ENCODE measurements at regions not wholly inside any gene's neighbourhood (a gene's known extent, or its start where the extent isn't known, plus 50 kb on each side); places are given as distances from the start of the nearest gene placed in this dataset.

DNA sequence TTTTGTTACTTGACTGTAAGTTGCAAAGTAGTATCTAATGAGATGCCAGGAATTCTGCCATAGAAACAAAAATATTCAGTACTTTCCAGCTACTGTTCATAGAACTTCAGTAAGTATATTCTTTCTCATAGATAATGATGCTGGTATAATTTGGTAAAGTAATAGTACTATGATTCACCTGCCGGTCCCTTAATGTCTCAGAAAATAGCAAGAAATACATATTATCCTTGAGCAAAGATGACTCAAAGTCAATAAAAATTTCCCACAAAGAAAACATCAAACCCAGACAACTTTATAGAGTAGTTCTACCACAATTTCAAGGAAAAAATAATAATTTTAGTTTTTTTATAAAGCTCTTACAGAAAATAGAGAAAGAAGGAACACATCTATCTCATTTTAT is 105.4 kb downstream of the EPDR1 start:
- CTCF ChIA-PET = no interaction called here
- no peaks in the 10 kb centered on the region for H3K4me1 Mint-ChIP-seq (ENCODE audit: low read depth, unreplicated experiment)
- TF ChIP-seq, protein P1, sequence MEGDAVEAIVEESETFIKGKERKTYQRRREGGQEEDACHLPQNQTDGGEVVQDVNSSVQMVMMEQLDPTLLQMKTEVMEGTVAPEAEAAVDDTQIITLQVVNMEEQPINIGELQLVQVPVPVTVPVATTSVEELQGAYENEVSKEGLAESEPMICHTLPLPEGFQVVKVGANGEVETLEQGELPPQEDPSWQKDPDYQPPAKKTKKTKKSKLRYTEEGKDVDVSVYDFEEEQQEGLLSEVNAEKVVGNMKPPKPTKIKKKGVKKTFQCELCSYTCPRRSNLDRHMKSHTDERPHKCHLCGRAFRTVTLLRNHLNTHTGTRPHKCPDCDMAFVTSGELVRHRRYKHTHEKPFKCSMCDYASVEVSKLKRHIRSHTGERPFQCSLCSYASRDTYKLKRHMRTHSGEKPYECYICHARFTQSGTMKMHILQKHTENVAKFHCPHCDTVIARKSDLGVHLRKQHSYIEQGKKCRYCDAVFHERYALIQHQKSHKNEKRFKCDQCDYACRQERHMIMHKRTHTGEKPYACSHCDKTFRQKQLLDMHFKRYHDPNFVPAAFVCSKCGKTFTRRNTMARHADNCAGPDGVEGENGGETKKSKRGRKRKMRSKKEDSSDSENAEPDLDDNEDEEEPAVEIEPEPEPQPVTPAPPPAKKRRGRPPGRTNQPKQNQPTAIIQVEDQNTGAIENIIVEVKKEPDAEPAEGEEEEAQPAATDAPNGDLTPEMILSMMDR (IDR thresholded peaks at IDR 0.05; ENCODE audit: unreplicated experiment) = no peak
- DNase-seq = no peak
- BruUV-seq (replicated peaks) = no TSS peak
- no peak overlapping the region for H3K4me3 Mint-ChIP-seq (ENCODE audit: low read depth, unreplicated experiment)
- intact Hi-C loops (cut with micrococcal nuclease; ENCODE audit: unreplicated experiment) = loop anchor here (5.0 kb wide), 1 partner anchor 49 kb away; no protein-coding TSS in a partner anchor
- H3K27ac Mint-ChIP-seq (ENCODE audit: unreplicated experiment) = no peak overlapping the region
- H3K36me3 Mint-ChIP-seq (ENCODE audit: insufficient read depth, unreplicated experiment) = no peaks in the 10 kb centered on the region
- no peaks in the 10 kb centered on the region for H3K9me3 Mint-ChIP-seq (ENCODE audit: low read depth, unreplicated experiment)
- H3K27me3 Mint-ChIP-seq (ENCODE audit: unreplicated experiment) = no peaks in the 10 kb centered on the region

DNA sequence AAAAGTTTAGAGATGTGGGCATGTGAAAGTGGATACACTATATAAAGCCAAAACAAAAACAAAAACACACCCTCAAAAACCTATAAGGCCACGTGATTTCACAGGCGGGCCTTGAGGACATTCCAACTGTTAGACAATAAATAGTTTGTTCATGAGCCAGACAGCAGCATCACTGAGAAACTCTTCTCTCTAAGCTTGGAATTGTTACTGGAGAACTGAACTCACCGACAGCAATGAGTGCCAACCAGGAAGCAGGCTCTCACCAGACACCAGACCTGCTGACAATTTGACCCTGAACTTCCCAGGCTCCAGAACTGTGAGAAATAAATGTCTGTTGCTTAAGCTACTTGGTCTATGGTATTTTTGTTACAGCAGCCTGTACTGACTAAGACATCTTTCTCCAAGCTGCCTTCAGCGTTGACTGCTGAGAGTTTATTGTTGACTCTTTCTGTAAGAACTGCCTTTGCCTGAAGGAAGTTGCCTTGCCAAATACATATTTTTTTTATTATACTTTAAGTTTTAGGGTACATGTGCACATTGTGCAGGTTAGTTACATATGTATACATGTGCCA is 107.5 kb downstream of the EPDR1 start:
- H3K4me1 Mint-ChIP-seq (ENCODE audit: low read depth, unreplicated experiment) = no peaks in the 10 kb centered on the region
- no TSS peak for BruUV-seq (replicated peaks)
- intact Hi-C loops (cut with micrococcal nuclease; ENCODE audit: unreplicated experiment) = loop anchor here (5.0 kb wide), 1 partner anchor 51 kb away; no protein-coding TSS in a partner anchor
- DNase-seq = no peak
- TF ChIP-seq, protein P1 (IDR thresholded peaks at IDR 0.05; ENCODE audit: unreplicated experiment) = no peak
- H3K36me3 Mint-ChIP-seq (ENCODE audit: insufficient read depth, unreplicated experiment) = no peaks in the 10 kb centered on the region
- CTCF ChIA-PET = no interaction called here
- H3K27ac Mint-ChIP-seq (ENCODE audit: unreplicated experiment) = no peak overlapping the region
- H3K4me3 Mint-ChIP-seq (ENCODE audit: low read depth, unreplicated experiment) = no peak overlapping the region
- no peaks in the 10 kb centered on the region for H3K9me3 Mint-ChIP-seq (ENCODE audit: low read depth, unreplicated experiment)
- no peaks in the 10 kb centered on the region for H3K27me3 Mint-ChIP-seq (ENCODE audit: unreplicated experiment)

DNA sequence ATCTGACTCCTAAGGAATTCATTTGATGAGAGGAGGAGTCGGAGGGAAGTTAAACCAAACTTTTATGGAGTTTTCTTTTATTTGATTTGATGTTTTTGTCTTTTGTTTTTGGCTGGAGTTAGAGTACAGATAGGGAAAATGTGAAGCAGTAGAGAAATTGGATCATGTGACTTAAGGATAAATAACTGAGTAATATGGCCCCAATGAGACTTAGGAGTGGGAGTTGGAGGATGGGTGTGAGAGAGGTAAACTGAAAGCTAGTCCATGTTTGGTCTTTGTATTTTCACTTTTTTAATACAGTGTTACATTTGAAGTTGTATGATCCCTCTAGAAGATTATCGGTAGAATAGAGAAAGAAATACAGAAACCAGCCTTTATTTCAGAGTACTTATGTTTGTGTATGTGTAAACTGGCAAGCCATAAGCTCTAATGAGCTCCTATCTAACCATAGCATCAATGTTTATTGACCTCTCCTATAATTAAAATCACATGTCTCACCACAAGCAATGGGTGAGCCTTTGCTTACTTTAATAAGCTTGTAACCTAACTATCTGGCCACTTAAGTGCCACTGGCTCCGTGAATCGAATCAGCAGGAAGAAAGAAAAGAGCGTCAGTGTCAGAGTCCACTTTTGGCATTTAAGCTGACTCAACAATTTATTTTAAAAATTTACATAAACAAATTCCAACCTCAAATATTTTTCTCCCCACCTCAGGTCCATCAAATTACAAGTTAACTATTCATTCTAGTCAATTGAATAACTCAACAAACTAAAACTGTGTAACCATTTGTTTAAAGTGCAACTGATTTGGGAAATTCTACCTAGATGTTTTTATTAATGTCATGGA is 113.8 kb downstream of the EPDR1 start:
- H3K4me3 Mint-ChIP-seq (ENCODE audit: low read depth, unreplicated experiment) = no peak overlapping the region
- H3K36me3 Mint-ChIP-seq (ENCODE audit: insufficient read depth, unreplicated experiment) = no peaks in the 10 kb centered on the region
- DNase-seq = no peak
- H3K27ac Mint-ChIP-seq (ENCODE audit: unreplicated experiment) = no peak overlapping the region
- peaks cover 5% of the 10 kb centered on the region for H3K4me1 Mint-ChIP-seq (ENCODE audit: low read depth, unreplicated experiment)
- TF ChIP-seq, protein P1 (IDR thresholded peaks at IDR 0.05; ENCODE audit: unreplicated experiment) = no peak
- no peaks in the 10 kb centered on the region for H3K27me3 Mint-ChIP-seq (ENCODE audit: unreplicated experiment)
- intact Hi-C loops (cut with micrococcal nuclease; ENCODE audit: unreplicated experiment) = no loop called here
- H3K9me3 Mint-ChIP-seq (ENCODE audit: low read depth, unreplicated experiment) = peaks cover 2% of the 10 kb centered on the region
- BruUV-seq (replicated peaks) = no TSS peak
- CTCF ChIA-PET = interaction anchor here (0.7 kb wide), 1 partner anchor 18 kb away, joined by 3 read pairs; no protein-coding TSS in a partner anchor

DNA sequence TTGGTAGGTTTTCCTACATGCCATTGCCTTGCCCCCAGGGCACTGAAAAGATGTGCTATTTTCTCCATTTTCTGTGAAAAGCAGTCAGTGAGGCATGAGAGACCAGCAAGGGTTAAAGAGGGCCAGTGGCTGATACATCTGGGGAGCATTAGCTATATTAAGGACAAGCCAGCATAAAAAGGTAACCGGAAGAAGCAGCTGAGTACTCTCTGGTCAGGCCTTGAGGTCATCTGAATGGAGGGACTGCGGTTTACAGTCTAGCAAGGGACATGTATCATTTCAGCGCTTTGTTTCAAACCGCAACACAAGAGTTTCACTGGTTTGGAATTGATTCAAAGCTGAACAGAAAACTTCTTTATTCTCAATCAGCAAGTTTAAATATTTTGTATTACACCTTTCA is 120.4 kb downstream of the EPDR1 start:
- intact Hi-C loops (cut with micrococcal nuclease; ENCODE audit: unreplicated experiment) = loop anchor here (2.0 kb wide), 1 partner anchor 140 kb away; no protein-coding TSS in a partner anchor
- no peaks in the 10 kb centered on the region for H3K9me3 Mint-ChIP-seq (ENCODE audit: low read depth, unreplicated experiment)
- H3K36me3 Mint-ChIP-seq (ENCODE audit: insufficient read depth, unreplicated experiment) = no peaks in the 10 kb centered on the region
- BruUV-seq (replicated peaks) = no TSS peak
- no peaks in the 10 kb centered on the region for H3K4me1 Mint-ChIP-seq (ENCODE audit: low read depth, unreplicated experiment)
- H3K27ac Mint-ChIP-seq (ENCODE audit: unreplicated experiment) = no peak overlapping the region
- CTCF ChIA-PET = interaction anchor here (1.3 kb wide), 1 partner anchor 124 kb away, joined by 3 read pairs; the partner anchor contains the start of gene SFRP4
- H3K27me3 Mint-ChIP-seq (ENCODE audit: unreplicated experiment) = no peaks in the 10 kb centered on the region
- no peak for DNase-seq
- TF ChIP-seq, protein P1 (IDR thresholded peaks at IDR 0.05; ENCODE audit: unreplicated experiment) = no peak
- H3K4me3 Mint-ChIP-seq (ENCODE audit: low read depth, unreplicated experiment) = no peak overlapping the region

Data from Calu3 (cell line).